PC-9 (cell line): ENCODE measurements at regions not wholly inside any gene's neighbourhood (a gene's known extent, or its start where the extent isn't known, plus 50 kb on each side); places are given as distances from the start of the nearest gene placed in this dataset.

Experiments used
- BruUV-seq: library from RNA; stranded (reverse); fragments of 400-500 nt; replicated peaks from 2 replicates; lab custom pipeline; 2021; lab: Mats Ljungman, UMichigan
- CTCF ChIA-PET: fragments of 300-600 bp; sonication (Branson Sonifier 250); formaldehyde crosslinking; loops from one replicate; lab custom pipeline; 2022; ENCODE audit warnings: antibody characterized with exemption; lab: Charles Lee
- POLR2A ChIA-PET: fragments of 300-600 bp; sonication (Branson Sonifier 250); formaldehyde crosslinking; loops from one replicate; lab custom pipeline; 2022; ENCODE audit warnings: antibody characterized with exemption; ENCODE audit not compliant: unreplicated experiment; lab: Charles Lee
- DNase-seq, 2 experiments: peaks; one replicate each; pipeline versions ENCODE4 v3.0.0 to v3.0.0-alpha.2; 2015 to 2022; ENCODE audit warnings: mixed read lengths in 1 of 2
- H2AFZ ChIP-seq: fragments of 200-600 bp; sonication (generic); 2 replicates; pipeline ENCODE4 v1.8.1; 2017; ENCODE audit warnings: antibody characterized with exemption
- H3F3A ChIP-seq: fragments of 200-600 bp; sonication (generic); 2 replicates; pipeline ENCODE4 v1.8.1; 2017; ENCODE audit warnings: antibody characterized with exemption, mild to moderate bottlenecking, low read depth; ENCODE audit not compliant: insufficient read depth
- H3K27ac ChIP-seq: fragments of 200-600 bp; sonication (generic); 2 replicates; pipeline ENCODE4 v1.6.1; 2016; ENCODE audit warnings: mixed run types
- H3K27me3 ChIP-seq: fragments of 200-600 bp; sonication (generic); 2 replicates; pipeline ENCODE4 v1.6.1; 2016; ENCODE audit warnings: low read depth, mixed run types; ENCODE audit not compliant: insufficient read depth
- H3K36me3 ChIP-seq: fragments of 200-600 bp; sonication (generic); 2 replicates; pipeline ENCODE4 v1.6.1; 2016; ENCODE audit warnings: low read depth, mixed run types
- H3K4me1 ChIP-seq: fragments of 200-600 bp; sonication (generic); replicated peaks from 2 replicates; pipeline ENCODE4 v1.6.1; 2016; ENCODE audit warnings: mixed run types; ENCODE audit not compliant: insufficient read depth
- H3K4me2 ChIP-seq: fragments of 200-600 bp; sonication (generic); 2 replicates; pipeline ENCODE4 v1.6.1; 2017; ENCODE audit warnings: mixed run types
- H3K4me3 ChIP-seq: fragments of 200-600 bp; sonication (generic); 2 replicates; pipeline ENCODE4 v1.6.1; 2016; ENCODE audit warnings: mixed run types
- H3K79me2 ChIP-seq: fragments of 200-600 bp; sonication (generic); 2 replicates; pipeline ENCODE4 v1.6.1; 2017; ENCODE audit warnings: low read depth, mixed run types
- H3K9me2 ChIP-seq: fragments of 200-600 bp; sonication (generic); 2 replicates; pipeline ENCODE4 v1.8.1; 2017; ENCODE audit warnings: mild to moderate bottlenecking; ENCODE audit not compliant: insufficient read depth
- H3K9me3 ChIP-seq: fragments of 200-600 bp; sonication (generic); 2 replicates; pipeline ENCODE4 v1.8.1; 2016; ENCODE audit warnings: low read depth; ENCODE audit not compliant: insufficient read depth
- H4K20me1 ChIP-seq: fragments of 200-600 bp; sonication (generic); 2 replicates; pipeline ENCODE4 v1.8.1; 2017; ENCODE audit not compliant: insufficient read depth
- EZH2 ChIP-seq: fragments of 200-600 bp; sonication (generic); IDR thresholded peaks from 2 replicates; pipeline ENCODE4 v1.8.0; 2017; ENCODE audit warnings: antibody characterized with exemption, low read depth
- intact Hi-C: fragments of 100-400 bp; cut with micrococcal nuclease; formaldehyde crosslinking; loops from one replicate; pipeline ENCODE4 v1.10.0; 2022; ENCODE audit not compliant: unreplicated experiment
- TF ChIP-seq, protein P1 (sequence below): fragments of 200-600 bp; sonication (generic); conservative IDR thresholded peaks from 2 replicates; pipeline ENCODE4 v1.6.1; 2017; ENCODE audit warnings: mixed run types, antibody characterized with exemption, mild to moderate bottlenecking, moderate library complexity

- no peak for DNase-seq
- H4K20me1 ChIP-seq = no peaks in the 10 kb centered on the region
- POLR2A ChIA-PET = no interaction called here
- H2AFZ ChIP-seq = no peak overlapping the region
- H3K36me3 ChIP-seq = no peaks in the 10 kb centered on the region
- H3K4me3 ChIP-seq = no peak overlapping the region
- H3K4me2 ChIP-seq = no peak overlapping the region
- no peaks in the 10 kb centered on the region for H3K4me1 ChIP-seq
- no TSS peak for BruUV-seq
- no peaks in the 10 kb centered on the region for H3F3A ChIP-seq
- no peaks in the 10 kb centered on the region for H3K27me3 ChIP-seq
- H3K9me3 ChIP-seq = no peaks in the 10 kb centered on the region
- CTCF ChIA-PET = no interaction called here
- intact Hi-C loops = no loop called here
- H3K9me2 ChIP-seq = no peaks in the 10 kb centered on the region
- no peaks in the 10 kb centered on the region for H3K79me2 ChIP-seq
- H3K27ac ChIP-seq = no peak overlapping the region
- TF ChIP-seq, protein P1, sequence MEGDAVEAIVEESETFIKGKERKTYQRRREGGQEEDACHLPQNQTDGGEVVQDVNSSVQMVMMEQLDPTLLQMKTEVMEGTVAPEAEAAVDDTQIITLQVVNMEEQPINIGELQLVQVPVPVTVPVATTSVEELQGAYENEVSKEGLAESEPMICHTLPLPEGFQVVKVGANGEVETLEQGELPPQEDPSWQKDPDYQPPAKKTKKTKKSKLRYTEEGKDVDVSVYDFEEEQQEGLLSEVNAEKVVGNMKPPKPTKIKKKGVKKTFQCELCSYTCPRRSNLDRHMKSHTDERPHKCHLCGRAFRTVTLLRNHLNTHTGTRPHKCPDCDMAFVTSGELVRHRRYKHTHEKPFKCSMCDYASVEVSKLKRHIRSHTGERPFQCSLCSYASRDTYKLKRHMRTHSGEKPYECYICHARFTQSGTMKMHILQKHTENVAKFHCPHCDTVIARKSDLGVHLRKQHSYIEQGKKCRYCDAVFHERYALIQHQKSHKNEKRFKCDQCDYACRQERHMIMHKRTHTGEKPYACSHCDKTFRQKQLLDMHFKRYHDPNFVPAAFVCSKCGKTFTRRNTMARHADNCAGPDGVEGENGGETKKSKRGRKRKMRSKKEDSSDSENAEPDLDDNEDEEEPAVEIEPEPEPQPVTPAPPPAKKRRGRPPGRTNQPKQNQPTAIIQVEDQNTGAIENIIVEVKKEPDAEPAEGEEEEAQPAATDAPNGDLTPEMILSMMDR = no peak
- no peak for TF ChIP-seq EZH2
Observed at GRCh38 chr14:26067786-26068459, 529.9 kb downstream of the NOVA1 start.

GRCh38 chr14:26067341-26067740 is 530.5 kb downstream of the NOVA1 start:
- Histone ChIP-seq H3F3A (no peaks in the 10 kb centered on the region), H3K4me3 (no peak overlapping the region), H3K27me3 (no peaks in the 10 kb centered on the region), H3K27ac (no peak overlapping the region), H3K79me2 (no peaks in the 10 kb centered on the region), H3K9me3 (no peaks in the 10 kb centered on the region), H3K4me1 (no peaks in the 10 kb centered on the region), H4K20me1 (no peaks in the 10 kb centered on the region), H3K4me2 (no peak overlapping the region), H2AFZ (no peak overlapping the region), H3K9me2 (no peaks in the 10 kb centered on the region), H3K36me3 (no peaks in the 10 kb centered on the region)
- intact Hi-C loops = no loop called here
- POLR2A ChIA-PET = no interaction called here
- TF ChIP-seq, protein P1 = no peak
- no peak for TF ChIP-seq EZH2
- CTCF ChIA-PET = no interaction called here
- BruUV-seq = no TSS peak
- DNase-seq = no peak

DNA sequence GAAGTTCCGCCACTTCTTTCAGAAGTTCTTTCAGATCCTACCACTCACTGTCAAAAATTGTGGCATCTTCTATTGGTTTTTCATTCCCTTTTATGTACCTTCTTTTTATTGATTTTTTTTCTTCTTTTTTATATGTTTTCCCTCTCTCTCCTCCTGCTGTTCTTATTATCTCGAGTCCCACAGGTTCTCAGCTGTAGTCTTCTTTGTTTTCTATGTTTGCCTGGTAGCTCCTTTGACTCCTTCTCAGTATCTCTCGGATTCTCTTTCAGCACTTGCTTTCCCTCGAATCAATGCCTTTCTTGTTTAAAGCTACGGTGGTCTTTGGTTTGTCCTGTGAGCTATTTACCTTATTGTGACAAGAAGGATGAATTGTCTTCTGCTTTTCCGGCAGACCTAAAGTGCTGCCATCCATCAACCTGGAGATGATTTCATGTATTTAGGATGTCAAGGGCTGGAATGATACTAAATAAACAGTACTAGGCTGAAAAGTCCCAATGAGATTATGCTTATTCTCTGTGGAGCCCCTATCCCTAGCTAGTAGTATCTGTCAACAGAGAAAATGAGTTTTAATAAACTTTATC is 541.7 kb downstream of the NOVA1 start:
- Histone ChIP-seq H3F3A (no peaks in the 10 kb centered on the region), H4K20me1 (no peaks in the 10 kb centered on the region), H3K4me1 (no peaks in the 10 kb centered on the region), H3K79me2 (no peaks in the 10 kb centered on the region), H3K4me2 (no peak overlapping the region), H3K27ac (no peak overlapping the region), H3K9me3 (no peaks in the 10 kb centered on the region), H3K36me3 (no peaks in the 10 kb centered on the region), H3K4me3 (no peak overlapping the region), H3K9me2 (no peaks in the 10 kb centered on the region), H3K27me3 (no peaks in the 10 kb centered on the region), H2AFZ (no peak overlapping the region)
- no peak for DNase-seq
- ChIA-PET CTCF (no interaction called here), POLR2A (no interaction called here)
- TF ChIP-seq EZH2 = no peak
- TF ChIP-seq, protein P1 = no peak
- intact Hi-C loops = no loop called here
- BruUV-seq = no TSS peak
